ENCODE measurements at regions not wholly inside any gene's neighbourhood (a gene's known extent, or its start where the extent isn't known, plus 50 kb on each side); places are given as distances from the start of the nearest gene placed in this dataset.
A peak's percentile ranks its signal among the peaks of the same experiment; 100 is the strongest.
"Not testable (repeated sequence)": the region's sequence is repeated elsewhere in the genome, so short reads cannot be mapped to it uniquely, and the experiment has no call there.

- DNase-seq, result no peak
Observed at GRCh38 chr5:6321078-6321477, 57.3 kb downstream of the MED10 start.

GRCh38 chr5:6319116-6319515, 59.2 kb downstream of the MED10 start:
- no peak for DNase-seq

- no peak for DNase-seq
Observed at GRCh38 chr5:6317116-6317798, 61.1 kb downstream of the MED10 start.

- DNase-seq, result no peak
Observed at GRCh38 chr5:6315580-6315979, 62.8 kb downstream of the MED10 start.

- DNase-seq, result no peak
Observed at GRCh38 chr5:6311568-6312501, 66.5 kb downstream of the MED10 start.

GRCh38 chr5:6309949-6310348, 68.4 kb downstream of the MED10 start:
- DNase-seq, result no peak

GRCh38 chr5:6308683-6309082, 69.7 kb downstream of the MED10 start:
- no peak for DNase-seq

- no peak for DNase-seq
Observed at GRCh38 chr5:6307304-6307703, 71.0 kb downstream of the MED10 start.

GRCh38 chr5:6305853-6306252, 72.5 kb downstream of the MED10 start:
- DNase-seq, result no peak

GRCh38 chr5:6302684-6303083, 75.7 kb downstream of the MED10 start:
- no peak for DNase-seq

GRCh38 chr5:6302075-6302474, 76.3 kb downstream of the MED10 start:
- no peak for DNase-seq

GRCh38 chr5:6296524-6296923, 81.8 kb downstream of the MED10 start:
- no peak for DNase-seq

- DNase-seq, result peak; percentile 34
Observed at GRCh38 chr5:6291961-6292360, 86.4 kb downstream of the MED10 start.

GRCh38 chr5:6289239-6289638, 89.1 kb downstream of the MED10 start:
- no peak for DNase-seq

GRCh38 chr5:6287176-6287575, 91.2 kb downstream of the MED10 start:
- no peak for DNase-seq

- no peak for DNase-seq
Observed at GRCh38 chr5:6286404-6286803, 91.9 kb downstream of the MED10 start.

- DNase-seq, result not testable (repeated sequence)
Observed at GRCh38 chr5:6284491-6284890, 93.9 kb downstream of the MED10 start.

- no peak for DNase-seq
Observed at GRCh38 chr5:6282352-6282751, 96.0 kb downstream of the MED10 start.

- DNase-seq, result no peak
Observed at GRCh38 chr5:6281818-6282217, 96.5 kb downstream of the MED10 start.

GRCh38 chr5:6280425-6281100, 97.8 kb downstream of the MED10 start:
- no peak for DNase-seq

- DNase-seq, result no peak
Observed at GRCh38 chr5:6279607-6280006, 98.7 kb downstream of the MED10 start.

GRCh38 chr5:6274846-6275543, 103.4 kb downstream of the MED10 start:
- no peak for DNase-seq

- DNase-seq, result no peak
Observed at GRCh38 chr5:6273749-6274148, 104.6 kb downstream of the MED10 start.
